ENCODE measurements at regions not wholly inside any gene's neighbourhood (a gene's known extent, or its start where the extent isn't known, plus 50 kb on each side); places are given as distances from the start of the nearest gene placed in this dataset.

DNA sequence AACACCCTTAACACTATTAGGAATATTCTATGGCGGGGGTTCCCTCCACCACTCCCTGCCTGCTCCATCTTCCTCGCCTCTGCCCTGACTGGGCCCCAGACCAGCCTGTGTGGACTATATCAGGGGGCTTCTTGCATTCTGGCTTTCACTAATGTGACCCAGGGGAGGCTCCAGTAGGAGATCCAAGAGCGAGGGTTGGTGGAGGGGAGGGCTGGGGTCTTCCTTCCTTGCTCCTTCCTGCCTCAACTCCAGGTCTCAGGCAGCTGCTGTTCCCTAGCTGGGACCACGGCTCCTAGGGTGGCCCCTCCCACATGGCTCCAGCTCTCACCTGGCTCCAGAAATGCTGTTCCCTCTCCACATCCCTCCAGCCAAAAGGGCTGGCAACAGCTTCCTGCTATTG lies 257.4 kb downstream of the MATN1 start:
- TF ChIP-seq SNAI2 (CRISPR knock-in tag; IDR thresholded peaks at IDR 0.05): no peak
- TF ChIP-seq ESRRG (CRISPR knock-in tag; IDR thresholded peaks at IDR 0.05): no peak
- TF ChIP-seq CSRNP3 (CRISPR knock-in tag; IDR thresholded peaks at IDR 0.05): no peak
- no peak for TF ChIP-seq ZC3H10 (CRISPR knock-in tag; IDR thresholded peaks at IDR 0.05)
- no peak for TF ChIP-seq ZNF70 (CRISPR knock-in tag; IDR thresholded peaks at IDR 0.05)
- no peak for TF ChIP-seq ZNF565 (CRISPR knock-in tag; conservative IDR thresholded peaks at IDR 0.05; ENCODE audit: low read depth)
- TF ChIP-seq, protein P1, sequence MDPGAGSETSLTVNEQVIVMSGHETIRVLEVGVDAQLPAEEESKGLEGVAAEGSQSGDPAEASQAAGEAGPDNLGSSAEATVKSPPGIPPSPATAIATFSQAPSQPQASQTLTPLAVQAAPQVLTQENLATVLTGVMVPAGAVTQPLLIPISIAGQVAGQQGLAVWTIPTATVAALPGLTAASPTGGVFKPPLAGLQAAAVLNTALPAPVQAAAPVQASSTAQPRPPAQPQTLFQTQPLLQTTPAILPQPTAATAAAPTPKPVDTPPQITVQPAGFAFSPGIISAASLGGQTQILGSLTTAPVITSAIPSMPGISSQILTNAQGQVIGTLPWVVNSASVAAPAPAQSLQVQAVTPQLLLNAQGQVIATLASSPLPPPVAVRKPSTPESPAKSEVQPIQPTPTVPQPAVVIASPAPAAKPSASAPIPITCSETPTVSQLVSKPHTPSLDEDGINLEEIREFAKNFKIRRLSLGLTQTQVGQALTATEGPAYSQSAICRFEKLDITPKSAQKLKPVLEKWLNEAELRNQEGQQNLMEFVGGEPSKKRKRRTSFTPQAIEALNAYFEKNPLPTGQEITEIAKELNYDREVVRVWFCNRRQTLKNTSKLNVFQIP (CRISPR knock-in tag; IDR thresholded peaks at IDR 0.05; ENCODE audit: borderline replicate concordance, low read depth): no peak
- TF ChIP-seq, protein P2, sequence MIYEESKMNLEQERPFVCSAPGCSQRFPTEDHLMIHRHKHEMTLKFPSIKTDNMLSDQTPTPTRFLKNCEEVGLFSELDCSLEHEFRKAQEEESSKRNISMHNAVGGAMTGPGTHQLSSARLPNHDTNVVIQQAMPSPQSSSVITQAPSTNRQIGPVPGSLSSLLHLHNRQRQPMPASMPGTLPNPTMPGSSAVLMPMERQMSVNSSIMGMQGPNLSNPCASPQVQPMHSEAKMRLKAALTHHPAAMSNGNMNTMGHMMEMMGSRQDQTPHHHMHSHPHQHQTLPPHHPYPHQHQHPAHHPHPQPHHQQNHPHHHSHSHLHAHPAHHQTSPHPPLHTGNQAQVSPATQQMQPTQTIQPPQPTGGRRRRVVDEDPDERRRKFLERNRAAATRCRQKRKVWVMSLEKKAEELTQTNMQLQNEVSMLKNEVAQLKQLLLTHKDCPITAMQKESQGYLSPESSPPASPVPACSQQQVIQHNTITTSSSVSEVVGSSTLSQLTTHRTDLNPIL (CRISPR knock-in tag; IDR thresholded peaks at IDR 0.05; ENCODE audit: low read depth): no peak
- no peak for TF ChIP-seq PPARA (CRISPR knock-in tag; IDR thresholded peaks at IDR 0.05; ENCODE audit: borderline replicate concordance)
- TF ChIP-seq ISL1 (CRISPR knock-in tag; IDR thresholded peaks at IDR 0.05): no peak
- TF ChIP-seq PATZ1 (CRISPR knock-in tag; IDR thresholded peaks at IDR 0.05; ENCODE audit: borderline replicate concordance): no peak
- TF ChIP-seq RARB (CRISPR knock-in tag; IDR thresholded peaks at IDR 0.05): no peak
- no peak for TF ChIP-seq ZFP3 (CRISPR knock-in tag; IDR thresholded peaks at IDR 0.05)
- TF ChIP-seq, protein P3, sequence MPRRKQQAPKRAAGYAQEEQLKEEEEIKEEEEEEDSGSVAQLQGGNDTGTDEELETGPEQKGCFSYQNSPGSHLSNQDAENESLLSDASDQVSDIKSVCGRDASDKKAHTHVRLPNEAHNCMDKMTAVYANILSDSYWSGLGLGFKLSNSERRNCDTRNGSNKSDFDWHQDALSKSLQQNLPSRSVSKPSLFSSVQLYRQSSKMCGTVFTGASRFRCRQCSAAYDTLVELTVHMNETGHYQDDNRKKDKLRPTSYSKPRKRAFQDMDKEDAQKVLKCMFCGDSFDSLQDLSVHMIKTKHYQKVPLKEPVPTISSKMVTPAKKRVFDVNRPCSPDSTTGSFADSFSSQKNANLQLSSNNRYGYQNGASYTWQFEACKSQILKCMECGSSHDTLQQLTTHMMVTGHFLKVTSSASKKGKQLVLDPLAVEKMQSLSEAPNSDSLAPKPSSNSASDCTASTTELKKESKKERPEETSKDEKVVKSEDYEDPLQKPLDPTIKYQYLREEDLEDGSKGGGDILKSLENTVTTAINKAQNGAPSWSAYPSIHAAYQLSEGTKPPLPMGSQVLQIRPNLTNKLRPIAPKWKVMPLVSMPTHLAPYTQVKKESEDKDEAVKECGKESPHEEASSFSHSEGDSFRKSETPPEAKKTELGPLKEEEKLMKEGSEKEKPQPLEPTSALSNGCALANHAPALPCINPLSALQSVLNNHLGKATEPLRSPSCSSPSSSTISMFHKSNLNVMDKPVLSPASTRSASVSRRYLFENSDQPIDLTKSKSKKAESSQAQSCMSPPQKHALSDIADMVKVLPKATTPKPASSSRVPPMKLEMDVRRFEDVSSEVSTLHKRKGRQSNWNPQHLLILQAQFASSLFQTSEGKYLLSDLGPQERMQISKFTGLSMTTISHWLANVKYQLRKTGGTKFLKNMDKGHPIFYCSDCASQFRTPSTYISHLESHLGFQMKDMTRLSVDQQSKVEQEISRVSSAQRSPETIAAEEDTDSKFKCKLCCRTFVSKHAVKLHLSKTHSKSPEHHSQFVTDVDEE (CRISPR knock-in tag; IDR thresholded peaks at IDR 0.05): no peak
- no peak for ATAC-seq

- TF ChIP-seq, protein P1 (CRISPR knock-in tag; IDR thresholded peaks at IDR 0.05; ENCODE audit: borderline replicate concordance, low read depth): no peak
- no peak for TF ChIP-seq ARNTL (CRISPR knock-in tag; IDR thresholded peaks at IDR 0.05; ENCODE audit: borderline replicate concordance, low read depth)
- TF ChIP-seq ESRRG (CRISPR knock-in tag; IDR thresholded peaks at IDR 0.05): no peak
- TF ChIP-seq ZNF8 (CRISPR knock-in tag; IDR thresholded peaks at IDR 0.05): no peak
- no peak for TF ChIP-seq PATZ1 (CRISPR knock-in tag; IDR thresholded peaks at IDR 0.05; ENCODE audit: borderline replicate concordance)
- TF ChIP-seq CSRNP3 (CRISPR knock-in tag; IDR thresholded peaks at IDR 0.05): no peak
- no peak for TF ChIP-seq TCF4 (CRISPR knock-in tag; IDR thresholded peaks at IDR 0.05; ENCODE audit: borderline replicate concordance)
- no peak for TF ChIP-seq ZFP3 (CRISPR knock-in tag; IDR thresholded peaks at IDR 0.05)
- TF ChIP-seq, protein P2 (CRISPR knock-in tag; IDR thresholded peaks at IDR 0.05; ENCODE audit: low read depth): no peak
- no peak for TF ChIP-seq ZNF565 (CRISPR knock-in tag; conservative IDR thresholded peaks at IDR 0.05; ENCODE audit: low read depth)
- TF ChIP-seq OSR1 (CRISPR knock-in tag; IDR thresholded peaks at IDR 0.05): no peak
- no peak for TF ChIP-seq GLIS3 (CRISPR knock-in tag; IDR thresholded peaks at IDR 0.05)
- TF ChIP-seq, protein P3 (CRISPR knock-in tag; IDR thresholded peaks at IDR 0.05): no peak
- no peak for ATAC-seq
These were observed 258.3 kb downstream of the MATN1 start for GRCh38 chr1:30465096-30465495.
